Neural crest cell (in vitro differentiated cells): ENCODE measurements at regions not wholly inside any gene's neighbourhood (a gene's known extent, or its start where the extent isn't known, plus 50 kb on each side); places are given as distances from the start of the nearest gene placed in this dataset.
A peak's percentile ranks its signal among the peaks of the same experiment; 100 is the strongest.

Experiments
- DNase-seq: peaks from one replicate; pipeline ENCODE4 v3.0.0; 2021; ENCODE audit warnings: low read depth, mixed read lengths, low spot score
- H3K27ac Mint-ChIP-seq: one replicate; pipeline ENCODE4 v1.8.0; 2021; ENCODE audit warnings: mild to moderate bottlenecking, mixed read lengths; ENCODE audit not compliant: unreplicated experiment
- H3K27me3 Mint-ChIP-seq: 2 replicates; pipeline ENCODE4 v1.8.0; 2021; ENCODE audit warnings: low read depth, mild to moderate bottlenecking, mixed read lengths
- H3K36me3 Mint-ChIP-seq: 2 replicates; pipeline ENCODE4 v1.8.0; 2021; ENCODE audit warnings: low read depth, mild to moderate bottlenecking, mixed read lengths
- H3K4me1 Mint-ChIP-seq: 2 replicates; pipeline ENCODE4 v1.8.0; 2021; ENCODE audit warnings: mixed read lengths
- H3K4me3 Mint-ChIP-seq: one replicate; pipeline ENCODE4 v1.8.0; 2021; ENCODE audit warnings: mild to moderate bottlenecking, mixed read lengths
- H3K9me3 Mint-ChIP-seq: 2 replicates; pipeline ENCODE4 v1.8.0; 2021; ENCODE audit warnings: mixed read lengths
- CTCF ChIP-seq: fragments of 200-600 bp; sonication (generic); conservative IDR thresholded peaks from 2 replicates; pipeline ENCODE4 v1.5.0; 2021; ENCODE audit warnings: antibody characterized with exemption, mild to moderate bottlenecking

- Mint-ChIP-seq H3K9me3 (peaks cover 2% of the 10 kb centered on the region), H3K27me3 (no peaks in the 10 kb centered on the region), H3K4me1 (peaks cover 16% of the 10 kb centered on the region), H3K36me3 (peaks cover 5% of the 10 kb centered on the region), H3K27ac (no peak overlapping the region), H3K4me3 (no peak overlapping the region)
- no peak for DNase-seq
- no peak for TF ChIP-seq CTCF
These were observed 2504.6 kb downstream of the PCDH9 start for GRCh38 chr13:64725492-64725891.

- TF ChIP-seq CTCF: no peak
- Mint-ChIP-seq H3K9me3 (peaks cover 4% of the 10 kb centered on the region), H3K27me3 (no peaks in the 10 kb centered on the region), H3K27ac (peak overlapping the region; percentile 60), H3K4me1 (peaks cover 16% of the 10 kb centered on the region), H3K4me3 (no peak overlapping the region), H3K36me3 (peaks cover 6% of the 10 kb centered on the region)
- no peak for DNase-seq
These were observed 2506.4 kb downstream of the PCDH9 start for GRCh38 chr13:64723724-64724123.

- H3K27ac Mint-ChIP-seq: no peak overlapping the region
- peaks cover 6% of the 10 kb centered on the region for H3K9me3 Mint-ChIP-seq
- no peak overlapping the region for H3K4me3 Mint-ChIP-seq
- H3K27me3 Mint-ChIP-seq: no peaks in the 10 kb centered on the region
- no peak for TF ChIP-seq CTCF
- peaks cover 6% of the 10 kb centered on the region for H3K36me3 Mint-ChIP-seq
- H3K4me1 Mint-ChIP-seq: peaks cover 27% of the 10 kb centered on the region
- no peak for DNase-seq
These were observed 2512.0 kb downstream of the PCDH9 start for GRCh38 chr13:64718116-64718515.

- peaks cover 6% of the 10 kb centered on the region for H3K9me3 Mint-ChIP-seq
- no peaks in the 10 kb centered on the region for H3K27me3 Mint-ChIP-seq
- H3K4me1 Mint-ChIP-seq: peaks cover 21% of the 10 kb centered on the region
- H3K36me3 Mint-ChIP-seq: peaks cover 6% of the 10 kb centered on the region
- TF ChIP-seq CTCF: no peak
- H3K4me3 Mint-ChIP-seq: no peak overlapping the region
- no peak for DNase-seq
- no peak overlapping the region for H3K27ac Mint-ChIP-seq
These were observed 2513.2 kb downstream of the PCDH9 start for GRCh38 chr13:64716936-64717335.

- Mint-ChIP-seq H3K27ac (no peak overlapping the region), H3K4me3 (no peak overlapping the region), H3K4me1 (peaks cover 10% of the 10 kb centered on the region), H3K9me3 (peaks cover 2% of the 10 kb centered on the region), H3K36me3 (no peaks in the 10 kb centered on the region), H3K27me3 (no peaks in the 10 kb centered on the region)
- no peak for TF ChIP-seq CTCF
- DNase-seq: no peak
These were observed 2521.1 kb downstream of the PCDH9 start for GRCh38 chr13:64709079-64709478.
